Fibroblast of mammary gland (primary cell): ENCODE measurements at regions not wholly inside any gene's neighbourhood (a gene's known extent, or its start where the extent isn't known, plus 50 kb on each side); places are given as distances from the start of the nearest gene placed in this dataset.
A peak's percentile ranks its signal among the peaks of the same experiment; 100 is the strongest.
"Not testable (repeated sequence)": the region's sequence is repeated elsewhere in the genome, so short reads cannot be mapped to it uniquely, and the experiment has no call there.

ENCODE experiments used
- DNase-seq: peaks from one replicate; pipeline ENCODE4 v3.0.0-alpha.2; 2010; ENCODE audit warnings: low read depth
- H3K4me3 ChIP-seq: 2 replicates; pipeline ENCODE4 v1.5.1; 2011; ENCODE audit warnings: low read depth, mild to moderate bottlenecking, low read length, moderate library complexity; ENCODE audit not compliant: control insufficient read depth
- CTCF ChIP-seq: conservative IDR thresholded peaks from 2 replicates; pipeline ENCODE4 v1.5.1; 2011; ENCODE audit warnings: low read depth, low read length, inconsistent platforms; ENCODE audit not compliant: control insufficient read depth, insufficient read depth

- H3K4me3 ChIP-seq: no peak overlapping the region
- no peak for DNase-seq
- TF ChIP-seq CTCF: no peak
Measured at GRCh38 chr12:86572455-86572854, 316.3 kb upstream of the MGAT4C start.

- DNase-seq: no peak
- TF ChIP-seq CTCF: no peak
- H3K4me3 ChIP-seq: no peak overlapping the region
Measured at GRCh38 chr12:86565038-86565437, 308.8 kb upstream of the MGAT4C start.

GRCh38 chr12:86555491-86555890 lies 299.3 kb upstream of the MGAT4C start:
- DNase-seq, H3K4me3 ChIP-seq: not testable (repeated sequence)

- peak; percentile 0 for DNase-seq
- no peak for TF ChIP-seq CTCF
- no peak overlapping the region for H3K4me3 ChIP-seq
Measured at GRCh38 chr12:86551146-86551571, 295.0 kb upstream of the MGAT4C start.

- DNase-seq: no peak
- no peak overlapping the region for H3K4me3 ChIP-seq
- no peak for TF ChIP-seq CTCF
Measured at GRCh38 chr12:86550218-86551145, 294.3 kb upstream of the MGAT4C start.

GRCh38 chr12:86543716-86544115 lies 287.5 kb upstream of the MGAT4C start:
- DNase-seq: no peak
- H3K4me3 ChIP-seq: no peak overlapping the region
- no peak for TF ChIP-seq CTCF

GRCh38 chr12:86530996-86531655 lies 274.9 kb upstream of the MGAT4C start:
- no peak for TF ChIP-seq CTCF
- no peak overlapping the region for H3K4me3 ChIP-seq
- no peak for DNase-seq
